Activated T-cell treated with anti-CD3 and anti-CD28 coated beads, Interleukin-2, amount 50 U/mL, for 24 hours (primary cell): ENCODE measurements at regions not wholly inside any gene's neighbourhood (a gene's known extent, or its start where the extent isn't known, plus 50 kb on each side); places are given as distances from the start of the nearest gene placed in this dataset.
A peak's percentile ranks its signal among the peaks of the same experiment; 100 is the strongest.

Source experiments
- DNase-seq: peaks from one replicate; pipeline ENCODE4 v3.0.0-alpha.2; 2020
- H3K27ac Mint-ChIP-seq: 2 replicates; pipeline ENCODE4 v1.8.0; 2020; ENCODE audit warnings: mild to moderate bottlenecking, mixed read lengths
- H3K27me3 Mint-ChIP-seq: 2 replicates; pipeline ENCODE4 v1.8.0; 2020; ENCODE audit warnings: mixed read lengths
- H3K36me3 Mint-ChIP-seq: 2 replicates; pipeline ENCODE4 v1.8.0; 2020; ENCODE audit warnings: low read depth, mixed read lengths
- H3K4me1 Mint-ChIP-seq: 2 replicates; pipeline ENCODE4 v1.8.0; 2020; ENCODE audit warnings: low read depth, mixed read lengths
- H3K4me3 Mint-ChIP-seq: 2 replicates; pipeline ENCODE4 v1.8.0; 2020; ENCODE audit warnings: mild to moderate bottlenecking, moderate library complexity, mixed read lengths
- H3K9me3 Mint-ChIP-seq: 2 replicates; pipeline ENCODE4 v1.8.0; 2020; ENCODE audit warnings: mixed read lengths

DNA sequence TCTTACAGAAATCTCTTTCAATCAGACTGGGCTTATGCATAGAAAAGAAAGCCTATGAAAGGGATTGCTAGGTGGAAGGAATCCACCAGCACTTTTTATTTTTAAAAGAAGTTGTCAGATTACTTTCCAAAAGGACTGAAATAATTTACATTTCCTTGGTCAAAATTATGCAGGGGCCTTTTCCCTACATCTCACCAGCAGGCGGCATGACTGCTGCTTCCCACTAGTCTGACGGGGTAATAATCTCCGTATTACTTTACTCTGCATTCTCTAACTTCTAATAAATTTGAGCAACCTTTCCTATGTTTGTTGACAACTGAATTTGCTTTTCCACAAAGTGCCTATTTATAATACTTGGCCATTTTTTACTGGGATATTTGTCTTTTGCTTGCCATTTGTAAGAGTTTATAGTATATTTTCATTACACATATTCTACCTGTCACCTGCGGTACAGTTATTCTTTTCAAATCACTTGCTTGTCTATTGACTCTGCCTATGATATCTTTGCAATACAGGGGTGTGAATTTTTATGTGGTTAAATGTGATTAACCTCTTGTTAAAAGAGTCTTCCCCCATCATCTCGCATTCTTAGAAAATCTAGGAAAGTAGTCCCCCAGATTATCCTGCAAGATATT, 51.9 kb upstream of the USP47 start:
- no peak overlapping the region for H3K27ac Mint-ChIP-seq
- no peak for DNase-seq
- H3K9me3 Mint-ChIP-seq, result no peaks in the 10 kb centered on the region

DNA sequence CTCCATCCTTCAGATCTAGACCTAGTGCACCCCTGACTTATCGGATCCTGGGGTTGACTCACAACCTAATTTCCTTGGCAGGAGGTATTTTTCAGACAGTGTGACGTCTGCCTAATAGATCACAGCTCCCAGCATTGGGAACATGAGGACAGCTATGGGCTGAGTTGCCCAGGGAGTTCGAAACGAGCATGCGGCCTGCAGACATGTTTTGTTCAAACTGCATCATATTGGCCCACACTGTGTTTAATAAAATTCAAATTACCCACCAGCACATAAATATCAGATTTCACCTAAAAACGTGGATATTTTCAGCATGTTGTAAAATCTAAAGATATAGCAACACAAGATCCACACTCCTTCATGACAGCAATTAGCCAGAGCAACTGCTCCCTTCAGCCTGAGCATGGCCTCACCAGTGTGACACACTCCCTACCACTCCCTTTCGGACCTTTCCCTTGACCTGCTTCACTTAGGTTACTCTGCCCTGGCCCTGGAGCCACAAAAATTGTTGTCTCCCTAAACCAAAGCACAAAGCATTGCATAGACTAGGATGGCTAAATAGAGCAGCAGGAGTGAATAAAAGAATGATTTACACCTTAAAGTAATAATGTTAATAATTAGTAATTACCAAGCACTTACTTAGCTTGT, 53.6 kb upstream of the USP47 start:
- Mint-ChIP-seq H3K9me3 (no peaks in the 10 kb centered on the region), H3K4me1 (no peaks in the 10 kb centered on the region), H3K27ac (no peak overlapping the region), H3K4me3 (no peak overlapping the region), H3K27me3 (peaks cover 11% of the 10 kb centered on the region), H3K36me3 (no peaks in the 10 kb centered on the region)
- no peak for DNase-seq

More for the DNA sequence above, 51.9 kb upstream of the USP47 start:
- Mint-ChIP-seq H3K36me3 (no peaks in the 10 kb centered on the region), H3K4me1 (no peaks in the 10 kb centered on the region), H3K4me3 (no peak overlapping the region), H3K27me3 (peaks cover 12% of the 10 kb centered on the region)

DNA sequence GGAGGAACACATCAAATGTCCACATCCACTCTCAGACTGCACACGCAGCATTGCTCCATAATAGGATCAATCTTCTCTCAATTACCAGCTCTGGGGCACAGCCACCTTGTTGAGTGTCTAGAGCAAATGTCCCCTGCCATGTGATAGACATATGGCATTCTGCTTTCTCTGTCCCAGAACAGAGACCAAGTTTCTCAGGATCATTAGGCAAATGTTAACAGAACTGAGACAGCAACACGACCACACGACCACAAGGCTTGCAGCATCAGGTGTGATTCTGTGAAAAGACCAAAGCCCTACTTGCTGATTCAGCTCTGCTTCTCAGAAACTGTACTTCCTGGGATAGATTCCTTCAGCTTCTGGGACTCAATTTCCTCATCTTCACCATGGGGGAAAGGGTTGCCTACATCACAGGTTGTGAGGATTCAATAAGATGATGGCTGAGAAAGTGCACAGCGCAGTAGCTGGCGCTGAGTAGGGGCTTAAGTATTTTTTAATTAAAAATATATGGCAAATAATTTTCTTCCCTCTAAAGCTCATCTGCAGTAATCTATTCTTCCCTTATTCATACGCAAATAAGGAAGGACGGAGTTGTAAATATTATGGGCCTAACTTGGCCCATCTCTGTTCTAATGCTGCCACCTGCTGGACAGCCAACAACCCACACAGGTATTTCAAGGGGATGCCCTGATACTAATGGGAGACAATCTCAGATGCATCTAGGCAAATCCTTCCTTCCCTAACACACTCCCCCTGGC, 54.3 kb upstream of the USP47 start:
- H3K4me3 Mint-ChIP-seq, result no peak overlapping the region
- H3K36me3 Mint-ChIP-seq, result no peaks in the 10 kb centered on the region
- H3K9me3 Mint-ChIP-seq, result no peaks in the 10 kb centered on the region
- H3K27ac Mint-ChIP-seq, result no peak overlapping the region
- peaks cover 11% of the 10 kb centered on the region for H3K27me3 Mint-ChIP-seq
- peak; percentile 72 for DNase-seq
- no peaks in the 10 kb centered on the region for H3K4me1 Mint-ChIP-seq

DNA sequence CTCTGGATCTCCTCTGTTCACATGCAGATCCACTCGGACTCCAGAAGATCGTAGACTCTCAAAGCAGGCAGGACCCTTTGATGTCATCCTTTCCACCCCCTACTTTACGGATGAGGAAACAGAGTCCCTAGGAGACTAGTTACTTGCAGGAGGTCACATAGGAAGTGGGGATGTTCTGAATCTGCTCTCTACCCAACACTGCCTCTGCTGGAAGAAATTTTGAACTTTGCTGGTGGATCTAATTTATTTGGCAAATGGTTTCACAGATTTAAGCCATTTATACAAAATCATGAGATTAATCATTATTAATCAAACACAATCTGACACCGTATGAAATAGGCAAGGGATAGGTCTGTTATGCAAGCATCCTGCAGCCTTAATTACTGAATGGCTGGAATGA, 55.0 kb upstream of the USP47 start:
- no peak for DNase-seq
- no peak overlapping the region for H3K4me3 Mint-ChIP-seq
- no peaks in the 10 kb centered on the region for H3K4me1 Mint-ChIP-seq
- peaks cover 11% of the 10 kb centered on the region for H3K27me3 Mint-ChIP-seq
- no peaks in the 10 kb centered on the region for H3K9me3 Mint-ChIP-seq
- H3K27ac Mint-ChIP-seq, result no peak overlapping the region
- no peaks in the 10 kb centered on the region for H3K36me3 Mint-ChIP-seq

DNA sequence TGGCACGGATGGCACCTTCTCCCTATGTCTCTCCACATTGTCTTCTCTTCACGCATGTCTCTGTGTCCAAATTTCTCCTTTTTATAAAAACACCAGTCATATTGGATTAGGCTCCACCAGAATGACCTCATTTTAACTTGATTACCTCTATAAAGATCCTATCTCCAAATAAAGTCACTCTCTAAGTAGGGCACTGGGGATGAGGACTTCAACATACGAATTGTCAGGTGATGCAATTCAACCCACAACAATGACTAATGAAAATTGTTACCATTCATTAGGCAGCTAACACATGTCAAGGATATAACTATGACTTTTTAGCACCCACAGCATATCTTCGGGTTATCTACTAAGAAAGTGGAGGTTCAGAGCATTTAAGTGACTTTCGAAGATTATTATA, 55.5 kb upstream of the USP47 start:
- Mint-ChIP-seq H3K27ac (no peak overlapping the region), H3K9me3 (no peaks in the 10 kb centered on the region), H3K36me3 (no peaks in the 10 kb centered on the region), H3K4me3 (no peak overlapping the region), H3K4me1 (no peaks in the 10 kb centered on the region), H3K27me3 (peaks cover 11% of the 10 kb centered on the region)
- no peak for DNase-seq

DNA sequence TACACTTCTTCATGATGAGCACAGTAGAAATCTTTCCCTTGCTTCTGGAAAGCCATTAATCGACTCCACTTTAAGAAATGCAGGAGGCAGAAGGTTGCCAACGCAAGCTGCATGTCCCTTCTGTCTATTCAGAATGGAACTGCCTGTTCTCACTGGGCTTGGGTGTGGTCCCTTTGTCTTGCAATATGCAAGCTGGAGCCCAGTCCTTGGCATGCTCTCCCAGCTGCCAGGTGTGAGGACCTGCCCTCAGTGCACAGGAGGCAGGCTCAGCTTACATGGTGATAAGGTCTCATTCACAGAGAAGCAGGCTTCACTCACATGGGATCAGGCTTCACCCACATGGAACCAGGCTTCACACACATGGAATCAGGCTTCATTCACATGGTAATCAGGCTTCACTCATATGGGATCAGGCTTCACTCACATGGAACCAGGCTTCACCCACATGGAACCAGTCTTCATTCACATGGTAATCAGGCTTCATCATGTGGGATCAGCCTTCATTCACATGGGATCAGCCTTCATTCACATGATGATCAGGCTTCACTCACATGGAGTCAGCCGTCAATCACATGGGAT, 59.2 kb upstream of the USP47 start:
- no peaks in the 10 kb centered on the region for H3K9me3 Mint-ChIP-seq
- no peak overlapping the region for H3K27ac Mint-ChIP-seq
- no peak overlapping the region for H3K4me3 Mint-ChIP-seq
- DNase-seq, result no peak
- peaks cover 12% of the 10 kb centered on the region for H3K27me3 Mint-ChIP-seq
- H3K4me1 Mint-ChIP-seq, result no peaks in the 10 kb centered on the region
- no peaks in the 10 kb centered on the region for H3K36me3 Mint-ChIP-seq

DNA sequence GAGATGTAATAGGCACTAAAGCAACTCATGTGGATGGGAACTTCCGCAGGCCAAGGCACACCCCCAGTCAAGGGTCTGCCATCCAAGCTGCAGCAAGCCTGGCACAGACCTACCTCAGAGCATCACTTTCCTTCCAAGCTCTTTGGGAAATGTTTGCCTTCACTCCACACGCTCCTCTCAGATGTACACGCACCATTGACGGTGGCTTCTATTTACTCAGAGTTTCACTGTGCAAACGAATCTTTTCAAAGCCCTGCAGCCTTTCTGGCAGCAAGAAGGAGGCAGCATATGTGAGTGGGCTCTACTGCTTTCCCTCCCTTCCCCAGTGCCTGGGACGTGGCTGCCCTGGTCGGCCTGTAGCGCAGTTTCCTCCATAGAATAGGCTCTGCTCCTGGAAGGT, 60.9 kb upstream of the USP47 start:
- no peak for DNase-seq
- Mint-ChIP-seq H3K36me3 (no peaks in the 10 kb centered on the region), H3K27ac (no peak overlapping the region)

DNA sequence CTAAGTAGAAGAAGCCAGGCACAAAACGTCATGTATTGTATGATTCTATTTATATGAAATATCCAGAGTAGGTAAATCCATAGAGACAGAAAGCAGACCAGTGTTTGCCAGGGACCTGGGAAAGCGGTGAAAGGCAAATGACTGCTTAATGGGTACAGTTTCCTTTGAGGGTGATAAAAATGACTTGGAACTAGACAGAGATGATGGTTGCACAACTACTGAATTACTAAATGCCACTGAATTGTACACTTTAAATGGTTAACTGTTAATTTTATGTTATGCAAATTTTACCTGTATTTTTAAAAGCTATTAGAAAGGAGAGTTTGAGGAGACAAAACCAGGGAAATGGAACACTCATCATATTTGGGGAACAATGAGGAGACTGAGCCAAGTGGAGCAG, 61.8 kb upstream of the USP47 start:
- Mint-ChIP-seq H3K27me3 (peaks cover 20% of the 10 kb centered on the region), H3K27ac (no peak overlapping the region), H3K4me1 (no peaks in the 10 kb centered on the region)

More for the DNA sequence above, 60.9 kb upstream of the USP47 start:
- no peaks in the 10 kb centered on the region for H3K4me1 Mint-ChIP-seq
- no peak overlapping the region for H3K4me3 Mint-ChIP-seq
- no peaks in the 10 kb centered on the region for H3K9me3 Mint-ChIP-seq
- H3K27me3 Mint-ChIP-seq, result peaks cover 19% of the 10 kb centered on the region

DNA sequence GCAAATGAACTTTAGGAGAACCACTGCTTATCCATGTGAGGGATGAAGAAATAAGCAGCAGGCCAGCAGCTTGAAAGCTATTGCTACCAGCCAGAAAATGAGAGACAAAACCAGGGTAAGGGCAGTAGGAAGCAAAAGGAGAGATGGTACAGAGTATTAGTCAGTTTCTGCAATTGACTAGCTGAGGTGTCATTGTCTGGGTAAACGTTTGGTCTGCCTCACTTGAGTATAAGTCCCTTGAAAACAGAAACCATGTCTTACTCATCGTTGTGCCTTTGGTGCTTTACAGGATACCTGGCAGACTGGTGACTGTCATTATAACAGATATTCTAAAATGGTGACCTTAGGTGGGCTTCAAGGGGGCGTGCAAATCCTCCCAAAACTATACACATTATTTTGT, 63.9 kb upstream of the USP47 start:
- no peaks in the 10 kb centered on the region for H3K36me3 Mint-ChIP-seq
- DNase-seq, result no peak
- H3K4me3 Mint-ChIP-seq, result no peak overlapping the region
- H3K4me1 Mint-ChIP-seq, result no peaks in the 10 kb centered on the region
- H3K9me3 Mint-ChIP-seq, result no peaks in the 10 kb centered on the region
- H3K27me3 Mint-ChIP-seq, result peaks cover 15% of the 10 kb centered on the region
- H3K27ac Mint-ChIP-seq, result no peak overlapping the region

More for the DNA sequence above, 61.8 kb upstream of the USP47 start:
- DNase-seq, result no peak
- no peaks in the 10 kb centered on the region for H3K36me3 Mint-ChIP-seq
- no peak overlapping the region for H3K4me3 Mint-ChIP-seq
- H3K9me3 Mint-ChIP-seq, result no peaks in the 10 kb centered on the region

DNA sequence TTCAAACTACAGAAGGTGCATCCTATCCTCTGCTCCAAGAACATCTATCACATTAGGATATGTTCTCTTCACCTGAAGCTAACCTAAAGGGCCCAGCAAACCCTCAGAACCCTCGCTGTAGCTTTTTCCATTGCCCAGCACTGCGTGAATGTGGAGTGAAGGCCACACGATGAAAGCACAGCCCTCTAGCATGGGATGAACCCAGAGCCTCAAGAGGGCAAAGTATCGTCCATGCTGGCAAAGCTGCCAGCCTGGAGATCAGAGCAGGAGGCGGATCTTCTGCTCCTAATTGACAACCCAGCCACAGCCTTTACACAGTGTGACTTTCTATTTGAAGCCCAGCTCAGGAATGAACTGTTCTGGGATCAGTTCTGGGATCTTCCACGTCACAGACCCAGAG, 65.1 kb upstream of the USP47 start:
- no peak overlapping the region for H3K4me3 Mint-ChIP-seq
- no peaks in the 10 kb centered on the region for H3K4me1 Mint-ChIP-seq
- no peaks in the 10 kb centered on the region for H3K36me3 Mint-ChIP-seq
- no peak for DNase-seq
- peaks cover 15% of the 10 kb centered on the region for H3K27me3 Mint-ChIP-seq
- H3K9me3 Mint-ChIP-seq, result no peaks in the 10 kb centered on the region
- no peak overlapping the region for H3K27ac Mint-ChIP-seq

DNA sequence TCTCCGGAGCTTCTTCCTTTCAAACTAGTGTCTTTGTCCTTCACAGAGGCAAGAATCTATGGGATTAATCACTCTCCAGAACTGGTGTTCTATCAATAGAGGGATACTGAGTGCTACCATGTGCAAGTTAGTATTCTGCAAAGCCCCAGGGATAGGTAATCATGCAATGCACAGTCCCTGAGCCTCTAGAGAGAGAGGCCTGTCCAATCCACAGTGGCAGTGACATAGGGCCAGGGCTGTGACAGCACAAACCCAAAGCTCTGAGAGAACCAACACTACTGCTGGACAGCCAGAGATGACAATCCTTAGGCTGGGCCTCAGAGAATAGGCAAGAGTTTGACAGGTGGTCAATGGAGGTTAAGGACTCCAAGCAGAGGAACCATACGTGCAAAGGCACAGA, 66.8 kb upstream of the USP47 start:
- H3K27ac Mint-ChIP-seq, result no peak overlapping the region
- H3K27me3 Mint-ChIP-seq, result peaks cover 15% of the 10 kb centered on the region
- H3K36me3 Mint-ChIP-seq, result no peaks in the 10 kb centered on the region
- H3K4me3 Mint-ChIP-seq, result no peak overlapping the region
- H3K9me3 Mint-ChIP-seq, result no peaks in the 10 kb centered on the region
- no peaks in the 10 kb centered on the region for H3K4me1 Mint-ChIP-seq
- DNase-seq, result no peak

DNA sequence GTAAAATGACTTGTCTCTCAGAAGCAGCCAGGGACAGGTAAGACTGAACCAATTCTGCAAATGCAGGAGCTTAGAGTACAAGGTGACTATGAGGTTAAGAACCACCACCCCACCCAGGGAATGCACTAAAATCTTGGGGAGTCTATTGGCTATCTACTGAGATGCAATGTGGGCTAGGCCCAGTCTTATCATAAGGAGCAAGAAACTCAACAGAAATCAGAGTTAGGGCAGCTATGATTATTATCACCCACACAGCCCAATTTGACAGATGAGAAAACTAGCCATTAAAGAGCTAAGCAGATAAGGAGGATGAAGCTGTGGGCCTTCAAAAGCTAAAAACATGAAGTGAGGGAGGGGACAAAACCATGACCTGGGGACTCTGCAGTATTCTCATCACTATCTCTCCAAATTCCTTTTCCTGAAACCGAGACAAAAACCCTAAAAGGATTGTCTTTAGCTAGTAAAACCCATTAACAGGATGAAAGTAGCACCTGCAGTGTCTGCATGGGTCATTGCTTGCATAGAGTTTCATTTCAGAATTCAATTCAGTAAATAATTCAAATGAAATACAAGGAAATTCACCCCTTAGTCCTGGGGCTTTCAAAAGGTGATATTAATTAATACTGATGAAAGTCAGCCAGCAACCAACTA, 68.8 kb upstream of the USP47 start:
- Mint-ChIP-seq H3K27me3 (peaks cover 19% of the 10 kb centered on the region), H3K36me3 (no peaks in the 10 kb centered on the region), H3K27ac (no peak overlapping the region), H3K9me3 (no peaks in the 10 kb centered on the region), H3K4me1 (no peaks in the 10 kb centered on the region), H3K4me3 (no peak overlapping the region)
- no peak for DNase-seq

DNA sequence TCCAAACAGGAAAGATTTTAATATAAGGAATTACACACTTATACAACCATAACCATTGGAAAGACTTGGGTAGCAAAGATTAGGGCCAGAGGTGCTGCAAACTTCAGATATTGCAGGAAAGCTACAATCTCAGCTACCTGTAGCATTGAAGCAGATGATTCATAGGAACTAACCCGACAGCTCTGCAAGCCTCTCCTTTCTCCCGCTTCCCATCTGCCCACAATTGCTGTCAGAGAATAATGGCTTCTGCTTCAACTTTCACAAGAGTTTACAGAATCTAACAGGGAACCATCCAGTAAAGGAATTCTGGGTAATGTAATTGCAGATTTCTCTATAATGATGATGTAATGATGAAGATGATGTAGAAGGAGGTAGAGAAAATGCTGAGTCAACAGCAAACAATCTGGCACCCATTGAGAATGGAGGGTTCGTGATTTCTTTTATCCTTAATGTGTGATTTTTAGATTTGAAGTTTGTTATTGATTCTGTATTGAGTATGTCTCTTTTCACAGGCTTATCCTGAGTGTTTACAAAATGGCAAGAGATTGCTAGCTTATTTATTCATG, 70.8 kb upstream of the USP47 start:
- H3K4me1 Mint-ChIP-seq, result no peaks in the 10 kb centered on the region
- no peaks in the 10 kb centered on the region for H3K36me3 Mint-ChIP-seq
- no peak overlapping the region for H3K27ac Mint-ChIP-seq
- no peak for DNase-seq
- no peak overlapping the region for H3K4me3 Mint-ChIP-seq
- no peaks in the 10 kb centered on the region for H3K9me3 Mint-ChIP-seq
- H3K27me3 Mint-ChIP-seq, result peaks cover 18% of the 10 kb centered on the region

DNA sequence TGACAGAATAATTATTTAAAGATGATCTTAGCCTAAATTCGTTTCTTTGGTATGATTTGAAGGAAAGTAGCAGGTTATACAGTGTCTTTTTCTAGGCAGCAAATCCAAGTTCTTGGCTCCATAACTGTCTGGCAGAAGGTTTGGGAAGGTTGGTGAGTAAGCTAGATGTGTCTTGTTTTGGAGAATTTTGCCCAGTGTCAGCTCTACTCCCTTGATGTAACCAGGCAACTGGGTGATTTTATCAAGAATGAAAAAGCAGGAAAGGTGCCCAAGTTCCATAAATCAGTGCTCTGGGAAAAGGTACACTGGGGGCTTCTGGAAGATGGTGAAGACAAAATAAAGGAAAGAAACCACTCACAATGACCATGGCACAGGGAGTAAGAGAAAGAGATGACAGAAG, 71.5 kb upstream of the USP47 start:
- no peak for DNase-seq
- no peaks in the 10 kb centered on the region for H3K9me3 Mint-ChIP-seq
- no peak overlapping the region for H3K4me3 Mint-ChIP-seq
- peaks cover 16% of the 10 kb centered on the region for H3K27me3 Mint-ChIP-seq
- H3K27ac Mint-ChIP-seq, result no peak overlapping the region
- no peaks in the 10 kb centered on the region for H3K4me1 Mint-ChIP-seq
- no peaks in the 10 kb centered on the region for H3K36me3 Mint-ChIP-seq
